KMS-11 (cell line): ENCODE measurements at regions not wholly inside any gene's neighbourhood (a gene's known extent, or its start where the extent isn't known, plus 50 kb on each side); places are given as distances from the start of the nearest gene placed in this dataset.

Experiments used
- H2AFZ ChIP-seq: fragments of 200-600 bp; sonication (generic); 2 replicates; pipeline ENCODE4 v1.6.1; 2016; ENCODE audit warnings: antibody characterized with exemption, mixed run types, low read depth
- H3K27ac ChIP-seq: fragments of 200-600 bp; sonication (generic); 2 replicates; pipeline ENCODE4 v1.6.1; 2016; ENCODE audit warnings: mild to moderate bottlenecking, mixed run types
- H3K27me3 ChIP-seq: fragments of 200-600 bp; sonication (generic); 2 replicates; pipeline ENCODE4 v1.6.1; 2017; ENCODE audit warnings: mild to moderate bottlenecking, low read depth, mixed run types, moderate library complexity; ENCODE audit not compliant: insufficient read depth
- H3K36me3 ChIP-seq: fragments of 200-600 bp; sonication (generic); 2 replicates; pipeline ENCODE4 v1.6.1; 2017; ENCODE audit warnings: mild to moderate bottlenecking, mixed run types; ENCODE audit not compliant: insufficient read depth
- H3K4me1 ChIP-seq: fragments of 200-600 bp; sonication (generic); 2 replicates; pipeline ENCODE4 v1.6.1; 2016; ENCODE audit warnings: mild to moderate bottlenecking, low read depth, mixed run types; ENCODE audit not compliant: poor library complexity, severe bottlenecking
- H3K4me2 ChIP-seq: fragments of 200-600 bp; sonication (generic); 2 replicates; pipeline ENCODE4 v1.7.0; 2016; ENCODE audit warnings: mild to moderate bottlenecking, mixed run types
- H3K4me3 ChIP-seq: fragments of 200-600 bp; sonication (generic); IDR thresholded peaks from 2 replicates; pipeline ENCODE4 v1.6.1; 2017; ENCODE audit warnings: low read depth, low read length, mixed read lengths; ENCODE audit not compliant: insufficient read depth
- H3K79me2 ChIP-seq: fragments of 200-600 bp; sonication (generic); 2 replicates; pipeline ENCODE4 v1.6.1; 2016; ENCODE audit warnings: low read depth, mixed run types; ENCODE audit not compliant: insufficient read depth
- H3K9ac ChIP-seq: fragments of 200-600 bp; sonication (generic); 2 replicates; pipeline ENCODE4 v1.6.1; 2016; ENCODE audit warnings: mild to moderate bottlenecking, mixed run types
- H4K20me1 ChIP-seq: fragments of 200-600 bp; sonication (generic); 2 replicates; pipeline ENCODE4 v1.6.1; 2016; ENCODE audit warnings: mild to moderate bottlenecking, mixed run types; ENCODE audit not compliant: insufficient read depth
- TF ChIP-seq, protein P1 (sequence below): fragments of 200-600 bp; sonication (generic); conservative IDR thresholded peaks from 2 replicates; pipeline ENCODE4 v1.6.1; 2017; ENCODE audit warnings: low read depth, mild to moderate bottlenecking, antibody characterized with exemption, low read length, moderate library complexity, mixed read lengths

DNA sequence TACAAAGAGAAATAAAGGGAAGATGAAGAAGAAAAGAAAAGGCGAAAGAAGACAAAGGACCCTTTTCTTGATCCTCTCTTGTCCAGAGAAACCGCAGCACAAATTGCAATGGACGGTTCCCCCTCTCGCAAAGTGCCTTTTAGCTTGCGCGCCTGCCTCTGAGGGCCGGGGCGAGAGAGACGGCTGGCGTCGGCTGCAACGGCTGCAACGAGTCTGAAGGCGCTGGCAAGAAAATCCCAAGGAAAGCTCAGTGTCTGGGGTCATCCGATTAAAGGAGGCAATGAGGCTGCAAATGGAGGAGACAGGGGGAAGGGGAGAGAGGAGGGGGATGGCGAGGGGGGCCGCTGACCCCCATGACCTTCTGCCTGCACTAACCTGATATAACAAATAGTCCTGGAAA is 671.5 kb downstream of the MED13L start:
- Histone ChIP-seq H2AFZ (no peak overlapping the region), H3K79me2 (no peaks in the 10 kb centered on the region), H3K36me3 (no peaks in the 10 kb centered on the region), H3K27ac (no peak overlapping the region), H4K20me1 (no peaks in the 10 kb centered on the region), H3K4me3 (no peak overlapping the region), H3K27me3 (no peaks in the 10 kb centered on the region), H3K4me2 (no peak overlapping the region), H3K9ac (no peak overlapping the region), H3K4me1 (no peaks in the 10 kb centered on the region)
- TF ChIP-seq, protein P1, sequence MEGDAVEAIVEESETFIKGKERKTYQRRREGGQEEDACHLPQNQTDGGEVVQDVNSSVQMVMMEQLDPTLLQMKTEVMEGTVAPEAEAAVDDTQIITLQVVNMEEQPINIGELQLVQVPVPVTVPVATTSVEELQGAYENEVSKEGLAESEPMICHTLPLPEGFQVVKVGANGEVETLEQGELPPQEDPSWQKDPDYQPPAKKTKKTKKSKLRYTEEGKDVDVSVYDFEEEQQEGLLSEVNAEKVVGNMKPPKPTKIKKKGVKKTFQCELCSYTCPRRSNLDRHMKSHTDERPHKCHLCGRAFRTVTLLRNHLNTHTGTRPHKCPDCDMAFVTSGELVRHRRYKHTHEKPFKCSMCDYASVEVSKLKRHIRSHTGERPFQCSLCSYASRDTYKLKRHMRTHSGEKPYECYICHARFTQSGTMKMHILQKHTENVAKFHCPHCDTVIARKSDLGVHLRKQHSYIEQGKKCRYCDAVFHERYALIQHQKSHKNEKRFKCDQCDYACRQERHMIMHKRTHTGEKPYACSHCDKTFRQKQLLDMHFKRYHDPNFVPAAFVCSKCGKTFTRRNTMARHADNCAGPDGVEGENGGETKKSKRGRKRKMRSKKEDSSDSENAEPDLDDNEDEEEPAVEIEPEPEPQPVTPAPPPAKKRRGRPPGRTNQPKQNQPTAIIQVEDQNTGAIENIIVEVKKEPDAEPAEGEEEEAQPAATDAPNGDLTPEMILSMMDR: no peak

- TF ChIP-seq, protein P1: no peak
- no peak overlapping the region for H3K4me2 ChIP-seq
- H3K4me1 ChIP-seq: no peaks in the 10 kb centered on the region
- H2AFZ ChIP-seq: no peak overlapping the region
- no peaks in the 10 kb centered on the region for H3K27me3 ChIP-seq
- no peaks in the 10 kb centered on the region for H3K36me3 ChIP-seq
- no peak overlapping the region for H3K9ac ChIP-seq
- H4K20me1 ChIP-seq: no peaks in the 10 kb centered on the region
- no peaks in the 10 kb centered on the region for H3K79me2 ChIP-seq
- no peak overlapping the region for H3K27ac ChIP-seq
- H3K4me3 ChIP-seq: no peak overlapping the region
These were observed 678.4 kb downstream of the MED13L start for GRCh38 chr12:115598871-115599811.

GRCh38 chr12:115597157-115597712 is 680.3 kb downstream of the MED13L start:
- no peaks in the 10 kb centered on the region for H3K27me3 ChIP-seq
- no peak overlapping the region for H3K4me3 ChIP-seq
- H3K4me2 ChIP-seq: no peak overlapping the region
- no peak overlapping the region for H3K27ac ChIP-seq
- no peaks in the 10 kb centered on the region for H4K20me1 ChIP-seq
- no peaks in the 10 kb centered on the region for H3K36me3 ChIP-seq
- H3K79me2 ChIP-seq: no peaks in the 10 kb centered on the region
- H3K9ac ChIP-seq: no peak overlapping the region
- no peak overlapping the region for H2AFZ ChIP-seq
- no peaks in the 10 kb centered on the region for H3K4me1 ChIP-seq
- TF ChIP-seq, protein P1: no peak

GRCh38 chr12:115588131-115588530 is 689.4 kb downstream of the MED13L start:
- Histone ChIP-seq H3K4me3 (no peak overlapping the region), H3K36me3 (no peaks in the 10 kb centered on the region), H4K20me1 (no peaks in the 10 kb centered on the region), H2AFZ (no peak overlapping the region), H3K27ac (no peak overlapping the region), H3K9ac (no peak overlapping the region), H3K27me3 (no peaks in the 10 kb centered on the region), H3K79me2 (no peaks in the 10 kb centered on the region), H3K4me1 (no peaks in the 10 kb centered on the region), H3K4me2 (no peak overlapping the region)
- TF ChIP-seq, protein P1: no peak
